PC-9 (cell line): ENCODE measurements at regions not wholly inside any gene's neighbourhood (a gene's known extent, or its start where the extent isn't known, plus 50 kb on each side); places are given as distances from the start of the nearest gene placed in this dataset.

Source experiments
- BruUV-seq: library from RNA; stranded (reverse); fragments of 400-500 nt; replicated peaks from 2 replicates; lab custom pipeline; 2021; lab: Mats Ljungman, UMichigan
- CTCF ChIA-PET: fragments of 300-600 bp; sonication (Branson Sonifier 250); formaldehyde crosslinking; loops from one replicate; lab custom pipeline; 2022; ENCODE audit warnings: antibody characterized with exemption; lab: Charles Lee
- POLR2A ChIA-PET: fragments of 300-600 bp; sonication (Branson Sonifier 250); formaldehyde crosslinking; loops from one replicate; lab custom pipeline; 2022; ENCODE audit warnings: antibody characterized with exemption; ENCODE audit not compliant: unreplicated experiment; lab: Charles Lee
- DNase-seq, 2 experiments: peaks; one replicate each; pipeline versions ENCODE4 v3.0.0 to v3.0.0-alpha.2; 2015 to 2022; ENCODE audit warnings: mixed read lengths in 1 of 2
- H2AFZ ChIP-seq: fragments of 200-600 bp; sonication (generic); 2 replicates; pipeline ENCODE4 v1.8.1; 2017; ENCODE audit warnings: antibody characterized with exemption
- H3F3A ChIP-seq: fragments of 200-600 bp; sonication (generic); 2 replicates; pipeline ENCODE4 v1.8.1; 2017; ENCODE audit warnings: antibody characterized with exemption, mild to moderate bottlenecking, low read depth; ENCODE audit not compliant: insufficient read depth
- H3K27ac ChIP-seq: fragments of 200-600 bp; sonication (generic); 2 replicates; pipeline ENCODE4 v1.6.1; 2016; ENCODE audit warnings: mixed run types
- H3K27me3 ChIP-seq: fragments of 200-600 bp; sonication (generic); 2 replicates; pipeline ENCODE4 v1.6.1; 2016; ENCODE audit warnings: low read depth, mixed run types; ENCODE audit not compliant: insufficient read depth
- H3K36me3 ChIP-seq: fragments of 200-600 bp; sonication (generic); 2 replicates; pipeline ENCODE4 v1.6.1; 2016; ENCODE audit warnings: low read depth, mixed run types
- H3K4me1 ChIP-seq: fragments of 200-600 bp; sonication (generic); replicated peaks from 2 replicates; pipeline ENCODE4 v1.6.1; 2016; ENCODE audit warnings: mixed run types; ENCODE audit not compliant: insufficient read depth
- H3K4me2 ChIP-seq: fragments of 200-600 bp; sonication (generic); 2 replicates; pipeline ENCODE4 v1.6.1; 2017; ENCODE audit warnings: mixed run types
- H3K4me3 ChIP-seq: fragments of 200-600 bp; sonication (generic); 2 replicates; pipeline ENCODE4 v1.6.1; 2016; ENCODE audit warnings: mixed run types
- H3K79me2 ChIP-seq: fragments of 200-600 bp; sonication (generic); 2 replicates; pipeline ENCODE4 v1.6.1; 2017; ENCODE audit warnings: low read depth, mixed run types
- H3K9me2 ChIP-seq: fragments of 200-600 bp; sonication (generic); 2 replicates; pipeline ENCODE4 v1.8.1; 2017; ENCODE audit warnings: mild to moderate bottlenecking; ENCODE audit not compliant: insufficient read depth
- H3K9me3 ChIP-seq: fragments of 200-600 bp; sonication (generic); 2 replicates; pipeline ENCODE4 v1.8.1; 2016; ENCODE audit warnings: low read depth; ENCODE audit not compliant: insufficient read depth
- H4K20me1 ChIP-seq: fragments of 200-600 bp; sonication (generic); 2 replicates; pipeline ENCODE4 v1.8.1; 2017; ENCODE audit not compliant: insufficient read depth
- EZH2 ChIP-seq: fragments of 200-600 bp; sonication (generic); IDR thresholded peaks from 2 replicates; pipeline ENCODE4 v1.8.0; 2017; ENCODE audit warnings: antibody characterized with exemption, low read depth
- intact Hi-C: fragments of 100-400 bp; cut with micrococcal nuclease; formaldehyde crosslinking; loops from one replicate; pipeline ENCODE4 v1.10.0; 2022; ENCODE audit not compliant: unreplicated experiment
- TF ChIP-seq, protein P1 (sequence below): fragments of 200-600 bp; sonication (generic); conservative IDR thresholded peaks from 2 replicates; pipeline ENCODE4 v1.6.1; 2017; ENCODE audit warnings: mixed run types, antibody characterized with exemption, mild to moderate bottlenecking, moderate library complexity

GRCh38 chr10:130350996-130351395, 214.8 kb downstream of the GLRX3 start:
- Histone ChIP-seq H3K27me3 (no peaks in the 10 kb centered on the region), H3K27ac (no peak overlapping the region), H2AFZ (no peak overlapping the region), H3K9me2 (no peaks in the 10 kb centered on the region), H3F3A (no peaks in the 10 kb centered on the region), H3K9me3 (no peaks in the 10 kb centered on the region), H3K36me3 (no peaks in the 10 kb centered on the region), H3K79me2 (no peaks in the 10 kb centered on the region), H4K20me1 (no peaks in the 10 kb centered on the region), H3K4me1 (no peaks in the 10 kb centered on the region), H3K4me3 (no peak overlapping the region), H3K4me2 (no peak overlapping the region)
- no peak for DNase-seq
- TF ChIP-seq, protein P1, sequence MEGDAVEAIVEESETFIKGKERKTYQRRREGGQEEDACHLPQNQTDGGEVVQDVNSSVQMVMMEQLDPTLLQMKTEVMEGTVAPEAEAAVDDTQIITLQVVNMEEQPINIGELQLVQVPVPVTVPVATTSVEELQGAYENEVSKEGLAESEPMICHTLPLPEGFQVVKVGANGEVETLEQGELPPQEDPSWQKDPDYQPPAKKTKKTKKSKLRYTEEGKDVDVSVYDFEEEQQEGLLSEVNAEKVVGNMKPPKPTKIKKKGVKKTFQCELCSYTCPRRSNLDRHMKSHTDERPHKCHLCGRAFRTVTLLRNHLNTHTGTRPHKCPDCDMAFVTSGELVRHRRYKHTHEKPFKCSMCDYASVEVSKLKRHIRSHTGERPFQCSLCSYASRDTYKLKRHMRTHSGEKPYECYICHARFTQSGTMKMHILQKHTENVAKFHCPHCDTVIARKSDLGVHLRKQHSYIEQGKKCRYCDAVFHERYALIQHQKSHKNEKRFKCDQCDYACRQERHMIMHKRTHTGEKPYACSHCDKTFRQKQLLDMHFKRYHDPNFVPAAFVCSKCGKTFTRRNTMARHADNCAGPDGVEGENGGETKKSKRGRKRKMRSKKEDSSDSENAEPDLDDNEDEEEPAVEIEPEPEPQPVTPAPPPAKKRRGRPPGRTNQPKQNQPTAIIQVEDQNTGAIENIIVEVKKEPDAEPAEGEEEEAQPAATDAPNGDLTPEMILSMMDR = no peak
- no peak for TF ChIP-seq EZH2
- ChIA-PET CTCF (no interaction called here), POLR2A (no interaction called here)
- no TSS peak for BruUV-seq
- intact Hi-C loops = no loop called here

- Histone ChIP-seq H3K4me1 (no peaks in the 10 kb centered on the region), H4K20me1 (no peaks in the 10 kb centered on the region), H3K9me3 (no peaks in the 10 kb centered on the region), H3K27ac (no peak overlapping the region), H3K27me3 (no peaks in the 10 kb centered on the region), H3K36me3 (no peaks in the 10 kb centered on the region), H3F3A (no peaks in the 10 kb centered on the region), H3K4me2 (no peak overlapping the region), H3K9me2 (no peaks in the 10 kb centered on the region), H3K79me2 (no peaks in the 10 kb centered on the region), H3K4me3 (no peak overlapping the region), H2AFZ (no peak overlapping the region)
- ChIA-PET POLR2A (no interaction called here), CTCF (no interaction called here)
- DNase-seq = no peak
- BruUV-seq = no TSS peak
- TF ChIP-seq EZH2 = no peak
- TF ChIP-seq, protein P1 = no peak
- intact Hi-C loops = no loop called here
Measured at GRCh38 chr10:130351466-130352290, 215.5 kb downstream of the GLRX3 start.

- H4K20me1 ChIP-seq = no peaks in the 10 kb centered on the region
- no peak for TF ChIP-seq EZH2
- TF ChIP-seq, protein P1 = no peak
- intact Hi-C loops = no loop called here
- H3K9me3 ChIP-seq = no peaks in the 10 kb centered on the region
- CTCF ChIA-PET = no interaction called here
- H3K79me2 ChIP-seq = no peaks in the 10 kb centered on the region
- H3K36me3 ChIP-seq = no peaks in the 10 kb centered on the region
- H3F3A ChIP-seq = no peaks in the 10 kb centered on the region
- no peak for DNase-seq
- H3K27ac ChIP-seq = no peak overlapping the region
- H2AFZ ChIP-seq = no peak overlapping the region
- H3K9me2 ChIP-seq = no peaks in the 10 kb centered on the region
- no peak overlapping the region for H3K4me2 ChIP-seq
- POLR2A ChIA-PET = no interaction called here
- H3K4me1 ChIP-seq = no peaks in the 10 kb centered on the region
- H3K4me3 ChIP-seq = no peak overlapping the region
- no TSS peak for BruUV-seq
- H3K27me3 ChIP-seq = no peaks in the 10 kb centered on the region
Measured at GRCh38 chr10:130352291-130352645, 216.1 kb downstream of the GLRX3 start.
